ENCODE measurements at regions not wholly inside any gene's neighbourhood (a gene's known extent, or its start where the extent isn't known, plus 50 kb on each side); places are given as distances from the start of the nearest gene placed in this dataset.
A peak's percentile ranks its signal among the peaks of the same experiment; 100 is the strongest.

GRCh38 chr11:42646959-42647358 lies 664.8 kb upstream of the API5 start:
- DNase-seq, result no peak

GRCh38 chr11:42647993-42648392 lies 663.8 kb upstream of the API5 start:
- DNase-seq, result no peak

- DNase-seq, result no peak
These were observed 660.2 kb upstream of the API5 start for GRCh38 chr11:42651621-42652020.

- no peak for DNase-seq
These were observed 654.6 kb upstream of the API5 start for GRCh38 chr11:42657169-42657568.

GRCh38 chr11:42661942-42662341 lies 649.9 kb upstream of the API5 start:
- no peak for DNase-seq

GRCh38 chr11:42669248-42669976 lies 642.4 kb upstream of the API5 start:
- DNase-seq, result no peak

GRCh38 chr11:42674436-42674835 lies 637.4 kb upstream of the API5 start:
- no peak for DNase-seq

GRCh38 chr11:42707541-42707940 lies 604.3 kb upstream of the API5 start:
- no peak for DNase-seq

- no peak for DNase-seq
These were observed 602.6 kb upstream of the API5 start for GRCh38 chr11:42709216-42709615.

- DNase-seq, result no peak
These were observed 598.5 kb upstream of the API5 start for GRCh38 chr11:42713279-42713678.

- no peak for DNase-seq
These were observed 598.0 kb upstream of the API5 start for GRCh38 chr11:42713753-42714152.

- no peak for DNase-seq
These were observed 590.9 kb upstream of the API5 start for GRCh38 chr11:42720716-42721563.

GRCh38 chr11:42727879-42728278 lies 583.9 kb upstream of the API5 start:
- DNase-seq, result no peak

GRCh38 chr11:42762348-42762747 lies 549.4 kb upstream of the API5 start:
- DNase-seq, result no peak

- no peak for DNase-seq
These were observed 546.9 kb upstream of the API5 start for GRCh38 chr11:42764936-42765335.

GRCh38 chr11:42768576-42768975 lies 543.2 kb upstream of the API5 start:
- DNase-seq, result no peak

GRCh38 chr11:42770444-42771065 lies 541.2 kb upstream of the API5 start:
- peak; percentile 62 for DNase-seq

GRCh38 chr11:42772886-42773285 lies 538.9 kb upstream of the API5 start:
- no peak for DNase-seq

GRCh38 chr11:42773729-42774128 lies 538.1 kb upstream of the API5 start:
- no peak for DNase-seq

GRCh38 chr11:42774567-42774966 lies 537.2 kb upstream of the API5 start:
- DNase-seq, result no peak

- DNase-seq, result no peak
These were observed 534.0 kb upstream of the API5 start for GRCh38 chr11:42777776-42778175.

- DNase-seq, result no peak
These were observed 533.6 kb upstream of the API5 start for GRCh38 chr11:42778193-42778592.

- DNase-seq, result peak; percentile 38
These were observed 532.2 kb upstream of the API5 start for GRCh38 chr11:42779555-42779954.

GRCh38 chr11:42786981-42787380 lies 524.8 kb upstream of the API5 start:
- no peak for DNase-seq
